GM11168 (cell line): ENCODE measurements at regions not wholly inside any gene's neighbourhood (a gene's known extent, or its start where the extent isn't known, plus 50 kb on each side); places are given as distances from the start of the nearest gene placed in this dataset.

ENCODE experiments used
- in situ Hi-C: fragments of 300-500 bp; cut with MboI; formaldehyde crosslinking; loops from one replicate; pipeline ENCODE4 v1.12.0; 2022; ENCODE audit warnings: low sequenced_read_pairs; ENCODE audit not compliant: unreplicated experiment

GRCh38 chr13:90412980-90413379 is 934.5 kb upstream of the MIR17HG start:
- in situ Hi-C loops = no loop called here

- in situ Hi-C loops = no loop called here
These were observed 933.9 kb upstream of the MIR17HG start for GRCh38 chr13:90413548-90413947.

GRCh38 chr13:90414691-90415596 is 932.5 kb upstream of the MIR17HG start:
- in situ Hi-C loops = no loop called here

- in situ Hi-C loops = no loop called here
These were observed 931.6 kb upstream of the MIR17HG start for GRCh38 chr13:90415902-90416301.

- in situ Hi-C loops = no loop called here
These were observed 931.0 kb upstream of the MIR17HG start for GRCh38 chr13:90416519-90416918.

- in situ Hi-C loops = no loop called here
These were observed 930.5 kb upstream of the MIR17HG start for GRCh38 chr13:90416938-90417337.

- in situ Hi-C loops = no loop called here
These were observed 926.8 kb upstream of the MIR17HG start for GRCh38 chr13:90420683-90421082.

- in situ Hi-C loops = no loop called here
These were observed 919.9 kb upstream of the MIR17HG start for GRCh38 chr13:90427322-90428272.

- in situ Hi-C loops = no loop called here
These were observed 918.8 kb upstream of the MIR17HG start for GRCh38 chr13:90428522-90429210.

- in situ Hi-C loops = no loop called here
These were observed 917.4 kb upstream of the MIR17HG start for GRCh38 chr13:90430127-90430526.

GRCh38 chr13:90436697-90437096 is 910.8 kb upstream of the MIR17HG start:
- in situ Hi-C loops = no loop called here

- in situ Hi-C loops = no loop called here
These were observed 908.9 kb upstream of the MIR17HG start for GRCh38 chr13:90438576-90438975.

- in situ Hi-C loops = no loop called here
These were observed 904.2 kb upstream of the MIR17HG start for GRCh38 chr13:90443268-90443667.

GRCh38 chr13:90444232-90444631 is 903.3 kb upstream of the MIR17HG start:
- in situ Hi-C loops = no loop called here

GRCh38 chr13:90445179-90445578 is 902.3 kb upstream of the MIR17HG start:
- in situ Hi-C loops = no loop called here

GRCh38 chr13:90447034-90447733 is 900.3 kb upstream of the MIR17HG start:
- in situ Hi-C loops = no loop called here

GRCh38 chr13:90447734-90448101 is 899.8 kb upstream of the MIR17HG start:
- in situ Hi-C loops = no loop called here

GRCh38 chr13:90448466-90449037 is 898.9 kb upstream of the MIR17HG start:
- in situ Hi-C loops = no loop called here

- in situ Hi-C loops = no loop called here
These were observed 894.1 kb upstream of the MIR17HG start for GRCh38 chr13:90453342-90453741.
